Activated T-cell treated with anti-CD3 and anti-CD28 coated beads, Interleukin-2, amount 50 U/mL, for 24 hours (primary cell): ENCODE measurements at regions not wholly inside any gene's neighbourhood (a gene's known extent, or its start where the extent isn't known, plus 50 kb on each side); places are given as distances from the start of the nearest gene placed in this dataset.
A peak's percentile ranks its signal among the peaks of the same experiment; 100 is the strongest.
"Not testable (repeated sequence)": the region's sequence is repeated elsewhere in the genome, so short reads cannot be mapped to it uniquely, and the experiment has no call there.

Experiments
- DNase-seq: peaks from one replicate; pipeline ENCODE4 v3.0.0-alpha.2; 2020
- H3K27ac Mint-ChIP-seq: 2 replicates; pipeline ENCODE4 v1.8.0; 2020; ENCODE audit warnings: mild to moderate bottlenecking, mixed read lengths
- H3K27me3 Mint-ChIP-seq: 2 replicates; pipeline ENCODE4 v1.8.0; 2020; ENCODE audit warnings: mixed read lengths
- H3K36me3 Mint-ChIP-seq: 2 replicates; pipeline ENCODE4 v1.8.0; 2020; ENCODE audit warnings: low read depth, mixed read lengths
- H3K4me1 Mint-ChIP-seq: 2 replicates; pipeline ENCODE4 v1.8.0; 2020; ENCODE audit warnings: low read depth, mixed read lengths
- H3K4me3 Mint-ChIP-seq: 2 replicates; pipeline ENCODE4 v1.8.0; 2020; ENCODE audit warnings: mild to moderate bottlenecking, moderate library complexity, mixed read lengths
- H3K9me3 Mint-ChIP-seq: 2 replicates; pipeline ENCODE4 v1.8.0; 2020; ENCODE audit warnings: mixed read lengths

DNA sequence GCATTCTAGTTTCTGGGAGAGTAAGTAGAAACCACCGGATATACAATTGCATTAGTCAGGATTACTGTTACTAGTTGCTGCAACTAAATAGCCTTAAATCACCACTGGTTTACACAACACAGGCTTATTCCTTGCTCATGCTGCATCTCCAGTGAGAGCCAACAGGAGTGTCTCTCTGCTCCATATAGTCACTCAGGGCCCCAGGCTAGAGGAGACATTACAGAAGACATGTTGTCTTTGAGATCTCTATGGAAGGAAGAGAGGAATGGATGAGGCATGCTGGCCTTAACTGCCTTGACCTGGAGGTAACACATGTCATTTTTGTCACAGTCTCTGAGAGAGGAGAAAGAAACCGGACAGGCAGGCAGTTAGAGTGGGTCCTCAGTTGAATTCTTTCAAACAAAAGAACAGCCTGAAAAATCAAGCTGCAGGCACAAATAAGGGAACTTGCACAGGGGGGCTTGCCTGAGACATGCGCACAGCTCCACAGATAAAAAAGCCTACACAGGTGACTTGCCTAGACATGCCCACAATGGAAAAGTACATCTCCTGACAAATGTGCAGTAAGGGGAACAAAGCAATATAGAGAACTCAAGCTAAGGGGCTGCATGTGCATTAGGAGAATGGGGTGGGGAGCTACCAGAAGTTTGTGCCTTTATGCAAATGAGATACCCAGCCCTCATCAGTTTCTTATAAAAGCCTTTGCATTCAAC, 348.0 kb downstream of the TYW1 start:
- Mint-ChIP-seq H3K27ac (no peak overlapping the region), H3K4me3 (no peak overlapping the region), H3K9me3 (no peaks in the 10 kb centered on the region), H3K4me1 (peaks cover 4% of the 10 kb centered on the region), H3K27me3 (no peaks in the 10 kb centered on the region), H3K36me3 (peaks cover 8% of the 10 kb centered on the region)
- DNase-seq: no peak

DNA sequence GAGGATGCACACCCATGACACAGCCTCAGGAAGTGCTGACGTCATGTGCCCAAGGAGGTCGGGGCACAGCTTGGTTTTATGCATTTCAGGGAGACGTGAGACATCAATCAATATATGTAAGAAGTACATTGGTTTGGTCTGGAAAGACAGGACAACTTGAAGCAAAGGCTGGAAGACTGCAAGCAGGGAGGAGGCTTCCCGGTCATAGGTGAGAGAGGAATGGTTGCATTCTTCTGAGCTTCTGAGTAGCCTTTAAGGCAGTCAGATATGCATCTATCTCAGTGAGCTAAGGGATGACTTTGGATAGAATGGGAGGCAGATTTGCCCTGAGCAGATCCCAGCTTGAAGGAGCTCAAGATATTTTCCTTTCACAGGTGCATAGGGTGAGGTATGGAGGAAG, 349.5 kb downstream of the TYW1 start:
- Mint-ChIP-seq H3K4me3 (no peak overlapping the region), H3K27ac (no peak overlapping the region), H3K36me3 (peaks cover 3% of the 10 kb centered on the region), H3K9me3 (no peaks in the 10 kb centered on the region), H3K27me3 (no peaks in the 10 kb centered on the region), H3K4me1 (peaks cover 4% of the 10 kb centered on the region)
- no peak for DNase-seq

DNA sequence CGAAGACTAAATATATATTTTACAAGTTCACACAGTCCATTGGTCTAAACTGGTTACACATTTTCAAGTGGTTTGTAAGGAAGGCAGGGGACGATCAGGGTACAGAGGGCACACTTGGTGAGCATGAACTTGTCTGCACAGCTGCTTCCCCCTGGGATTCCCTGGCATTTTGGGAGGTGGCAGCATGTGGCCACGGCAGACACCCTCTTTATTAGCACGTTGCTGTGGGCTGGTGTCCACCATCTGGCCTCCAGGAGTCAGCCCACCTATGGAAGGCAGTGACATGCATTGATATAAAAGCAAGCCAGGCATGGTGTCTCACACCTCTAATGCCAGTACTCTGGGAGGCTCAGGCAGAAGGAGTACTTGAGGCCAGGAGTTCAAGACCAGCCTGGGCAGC, 350.2 kb downstream of the TYW1 start:
- Mint-ChIP-seq H3K9me3 (no peaks in the 10 kb centered on the region), H3K27ac (no peak overlapping the region), H3K4me3 (no peak overlapping the region), H3K4me1 (peaks cover 4% of the 10 kb centered on the region), H3K27me3 (no peaks in the 10 kb centered on the region), H3K36me3 (no peaks in the 10 kb centered on the region)
- DNase-seq: no peak

DNA sequence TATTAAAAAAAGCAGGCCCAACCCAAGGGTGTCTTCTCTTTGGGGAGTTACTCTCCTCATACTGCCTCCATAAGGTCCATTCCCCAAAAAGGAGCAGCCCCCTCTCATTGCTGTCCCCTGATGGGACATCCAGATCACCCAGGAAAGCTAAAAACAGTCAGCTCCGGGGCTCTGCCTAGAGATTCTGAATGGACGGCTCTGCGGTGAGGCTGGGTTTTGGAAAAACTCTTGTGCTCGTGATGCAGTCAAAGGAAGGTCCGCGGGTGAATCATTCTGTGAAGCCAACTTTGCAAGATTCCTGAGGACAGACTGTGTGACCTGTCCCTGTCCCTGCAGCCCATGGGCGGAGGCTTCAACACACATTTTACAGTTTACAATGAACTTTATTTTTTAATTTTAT, 351.5 kb downstream of the TYW1 start:
- no peak for DNase-seq
- no peaks in the 10 kb centered on the region for H3K9me3 Mint-ChIP-seq
- no peak overlapping the region for H3K4me3 Mint-ChIP-seq

DNA sequence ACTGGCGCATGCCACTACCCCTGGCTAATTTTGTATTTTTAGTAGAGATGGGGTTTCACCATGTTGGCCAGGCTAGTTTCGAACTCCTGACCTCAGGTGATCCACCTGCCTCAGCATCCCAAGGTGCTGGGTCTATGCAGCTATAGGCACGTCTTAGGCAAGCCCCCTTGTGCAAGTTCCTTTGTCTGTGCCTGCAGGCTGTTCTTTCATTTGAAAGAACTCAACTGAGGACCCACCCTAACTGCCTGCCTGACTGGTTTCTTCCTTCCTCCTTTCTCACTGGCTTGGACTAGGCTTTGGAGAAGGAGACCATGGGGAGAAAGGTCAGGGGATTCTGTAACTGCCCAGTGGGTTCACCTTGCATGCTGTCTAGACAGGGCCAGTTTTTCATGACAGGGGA, 361.0 kb downstream of the TYW1 start:
- H3K27me3 Mint-ChIP-seq, H3K4me3 Mint-ChIP-seq, DNase-seq, H3K4me1 Mint-ChIP-seq, H3K36me3 Mint-ChIP-seq, H3K27ac Mint-ChIP-seq: not testable (repeated sequence)
- peaks cover 10% of the 10 kb centered on the region for H3K9me3 Mint-ChIP-seq

More for the DNA sequence above, 351.5 kb downstream of the TYW1 start:
- no peaks in the 10 kb centered on the region for H3K36me3 Mint-ChIP-seq
- H3K27me3 Mint-ChIP-seq: no peaks in the 10 kb centered on the region
- peaks cover 4% of the 10 kb centered on the region for H3K4me1 Mint-ChIP-seq
- H3K27ac Mint-ChIP-seq: no peak overlapping the region

DNA sequence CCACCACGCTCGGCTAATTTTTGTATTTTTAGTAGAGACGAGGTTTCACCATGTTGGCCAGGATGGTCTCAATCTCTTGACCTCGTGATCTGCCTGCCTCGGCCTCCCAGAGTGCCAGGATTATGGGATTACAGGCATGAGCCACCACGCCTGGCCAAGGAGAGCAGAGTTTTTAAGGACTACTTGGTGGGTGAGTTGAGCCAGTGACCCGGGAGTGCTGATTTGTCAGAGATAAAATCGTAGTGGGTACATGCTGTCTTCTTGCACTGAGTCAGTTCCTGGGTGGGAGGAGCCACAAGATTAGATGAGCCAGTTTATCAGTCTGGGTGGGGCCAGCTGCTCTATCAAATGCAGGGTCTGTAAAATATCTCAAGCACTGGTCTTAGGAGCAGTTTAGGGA, 361.7 kb downstream of the TYW1 start:
- H3K4me3 Mint-ChIP-seq, H3K4me1 Mint-ChIP-seq, H3K27ac Mint-ChIP-seq, H3K36me3 Mint-ChIP-seq, H3K27me3 Mint-ChIP-seq, DNase-seq: not testable (repeated sequence)
- peaks cover 10% of the 10 kb centered on the region for H3K9me3 Mint-ChIP-seq

DNA sequence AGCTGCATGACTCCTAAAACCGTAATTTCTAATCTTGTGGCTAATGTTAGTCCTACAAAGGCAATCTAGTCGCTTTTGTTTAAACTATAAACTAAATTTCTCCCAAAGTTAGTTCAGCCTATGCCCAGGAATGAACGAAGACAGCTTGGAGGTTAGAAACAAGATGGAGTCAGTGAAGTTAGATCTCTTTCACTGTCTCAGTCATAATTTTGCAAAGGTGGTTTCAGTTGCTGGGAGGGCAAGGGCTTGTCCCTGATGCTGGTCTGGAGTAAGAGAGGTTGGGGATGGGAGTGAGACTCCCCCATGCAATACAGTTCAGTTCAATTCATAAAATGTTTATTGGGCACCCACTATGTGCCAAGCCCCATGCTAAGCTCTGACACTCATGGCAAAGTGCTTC, 362.1 kb downstream of the TYW1 start:
- not testable (repeated sequence) for H3K36me3 Mint-ChIP-seq

DNA sequence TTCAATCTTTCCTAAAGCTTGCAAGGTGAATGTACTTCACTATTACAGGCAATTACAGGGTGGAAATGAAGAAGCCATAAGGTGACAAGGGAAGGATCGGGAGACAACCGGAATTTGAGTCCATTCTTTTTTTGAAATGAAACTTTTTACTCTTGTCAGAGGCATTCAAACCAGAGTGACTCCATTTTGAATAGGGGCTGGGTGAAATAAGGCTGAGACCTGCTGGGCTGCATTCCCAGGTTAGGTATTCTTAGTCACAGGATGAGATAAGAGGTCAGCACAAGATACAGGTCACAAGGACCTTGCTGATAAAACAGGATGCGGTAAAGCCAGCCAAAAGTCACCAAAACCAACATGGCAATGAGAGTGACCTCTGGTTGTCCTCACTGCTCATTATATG, 363.3 kb downstream of the TYW1 start:
- Mint-ChIP-seq H3K27ac (no peak overlapping the region), H3K4me1 (no peaks in the 10 kb centered on the region), H3K36me3 (peaks cover 8% of the 10 kb centered on the region), H3K4me3 (no peak overlapping the region), H3K9me3 (peaks cover 10% of the 10 kb centered on the region), H3K27me3 (no peaks in the 10 kb centered on the region)
- DNase-seq: no peak

More for the DNA sequence above, 362.1 kb downstream of the TYW1 start:
- H3K4me3 Mint-ChIP-seq, H3K27ac Mint-ChIP-seq, H3K27me3 Mint-ChIP-seq, H3K4me1 Mint-ChIP-seq, DNase-seq: not testable (repeated sequence)
- H3K9me3 Mint-ChIP-seq: peaks cover 10% of the 10 kb centered on the region

DNA sequence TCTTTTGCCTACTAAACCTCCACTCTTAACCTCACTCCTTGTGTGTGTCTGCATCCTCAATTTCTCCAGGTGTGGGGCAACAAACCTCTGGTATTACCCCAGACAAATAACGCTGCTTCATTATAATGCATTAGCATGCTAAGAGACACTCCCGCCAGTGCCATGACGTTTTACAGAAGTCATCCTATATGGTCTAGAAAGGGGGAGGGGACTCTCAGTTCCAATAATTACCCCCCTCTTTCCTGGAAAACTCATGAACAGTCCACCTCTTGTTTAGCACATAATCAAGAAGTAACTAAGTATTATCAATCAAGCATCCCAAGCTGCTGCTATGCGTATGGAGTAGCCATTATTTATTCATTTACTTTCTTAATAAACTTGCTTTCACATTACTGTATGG, 364.5 kb downstream of the TYW1 start:
- DNase-seq: no peak
- Mint-ChIP-seq H3K27me3 (peaks cover 3% of the 10 kb centered on the region), H3K9me3 (peaks cover 10% of the 10 kb centered on the region), H3K36me3 (peaks cover 8% of the 10 kb centered on the region), H3K27ac (no peak overlapping the region), H3K4me1 (no peaks in the 10 kb centered on the region), H3K4me3 (no peak overlapping the region)

DNA sequence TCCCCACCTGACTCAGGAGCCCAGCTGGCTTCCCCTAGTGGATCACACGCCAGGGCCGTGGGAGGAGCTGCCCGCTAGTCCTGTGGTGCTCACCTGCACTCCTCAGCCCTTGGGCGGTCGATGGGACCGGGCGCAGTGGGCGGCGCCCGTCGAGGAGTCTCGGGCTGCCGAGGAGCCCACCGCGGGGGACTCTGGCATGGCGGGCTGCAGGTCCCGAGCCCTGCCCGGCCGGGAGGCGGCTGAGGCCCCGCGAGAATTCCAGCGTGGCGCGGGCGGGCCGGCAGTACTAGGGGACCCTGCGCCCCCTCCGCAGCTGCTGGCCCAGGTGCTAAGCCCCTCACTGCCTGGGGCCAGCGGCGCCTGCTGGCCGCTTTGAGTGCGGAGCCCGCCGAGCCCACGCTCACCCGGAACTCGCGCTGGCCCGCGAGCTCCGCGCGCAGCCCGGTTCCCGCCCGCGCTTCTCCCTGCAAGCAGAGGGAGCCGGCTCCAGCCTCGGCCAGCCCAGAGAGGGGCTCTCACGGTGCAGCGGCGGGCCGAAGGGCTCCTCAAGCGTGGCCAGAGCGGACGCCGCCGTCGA, 367.9 kb downstream of the TYW1 start:
- Mint-ChIP-seq H3K4me1 (no peaks in the 10 kb centered on the region), H3K27me3 (peaks cover 9% of the 10 kb centered on the region), H3K9me3 (no peaks in the 10 kb centered on the region), H3K4me3 (no peak overlapping the region), H3K27ac (no peak overlapping the region), H3K36me3 (no peaks in the 10 kb centered on the region)
- no peak for DNase-seq

DNA sequence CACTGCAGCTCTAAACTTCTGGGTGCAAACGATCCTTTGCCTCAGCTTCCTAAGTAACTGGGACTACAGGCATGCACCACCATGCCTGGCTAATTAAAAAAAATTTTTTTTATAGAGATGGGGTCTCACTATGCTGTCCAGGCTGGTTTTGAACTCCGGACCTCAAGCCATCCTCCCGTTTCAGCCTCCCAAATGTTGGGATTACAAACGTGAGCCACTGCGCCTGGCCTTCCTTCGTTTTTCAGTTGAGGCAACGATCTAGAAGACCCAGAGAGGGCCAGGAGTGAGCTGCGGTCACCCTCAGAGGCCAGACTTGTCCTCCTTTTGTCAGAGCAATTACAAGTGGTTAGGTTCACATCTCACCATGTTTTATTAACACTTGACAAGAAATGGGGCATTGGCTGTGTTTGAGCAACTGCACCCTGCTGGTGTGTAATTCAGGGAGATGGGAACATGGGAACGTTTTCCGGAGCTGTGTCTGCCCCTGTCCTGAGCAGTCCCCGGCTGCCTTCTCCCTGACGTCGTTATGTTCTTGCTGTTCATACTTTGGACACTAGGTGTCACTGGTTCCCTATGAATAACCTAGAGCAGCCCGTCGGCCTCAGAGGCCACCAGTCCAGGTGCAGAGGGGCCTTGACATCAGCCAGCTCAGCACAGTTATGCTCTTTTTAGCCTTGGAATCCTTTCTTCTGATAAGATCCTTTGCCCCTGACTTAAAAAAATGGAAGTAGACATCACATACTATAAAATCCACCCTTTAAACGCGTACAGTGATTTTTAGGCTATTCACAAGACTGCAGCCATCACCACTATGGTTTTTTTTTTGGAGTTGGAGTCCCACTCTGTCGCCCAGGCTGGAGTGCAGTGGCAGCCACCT, 375.0 kb downstream of the TYW1 start:
- DNase-seq: peak; percentile 50
- H3K9me3 Mint-ChIP-seq: peaks cover 3% of the 10 kb centered on the region
- H3K27me3 Mint-ChIP-seq: peaks cover 31% of the 10 kb centered on the region
- H3K27ac Mint-ChIP-seq: no peak overlapping the region
- no peaks in the 10 kb centered on the region for H3K4me1 Mint-ChIP-seq
- no peaks in the 10 kb centered on the region for H3K36me3 Mint-ChIP-seq
- no peak overlapping the region for H3K4me3 Mint-ChIP-seq

DNA sequence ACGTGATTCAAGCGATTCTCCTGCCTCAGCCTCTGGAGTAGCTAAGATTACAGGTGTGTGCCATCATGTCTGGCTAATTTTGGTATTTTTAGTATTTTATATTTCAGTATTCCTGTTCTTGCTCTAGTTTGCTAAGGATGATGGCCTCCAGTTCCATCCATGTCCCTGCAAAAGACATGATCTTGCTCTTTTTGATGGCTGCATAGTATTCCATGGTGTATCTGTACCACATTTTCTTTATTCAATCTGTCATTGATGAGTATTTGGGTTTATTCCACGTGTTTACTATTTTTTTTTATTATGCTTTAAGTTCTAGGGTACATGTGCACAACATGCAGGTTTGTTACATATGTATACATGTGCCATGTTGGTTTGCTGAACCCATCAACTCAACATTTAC, 376.8 kb downstream of the TYW1 start:
- not testable (repeated sequence) for H3K27ac Mint-ChIP-seq, H3K4me1 Mint-ChIP-seq, H3K9me3 Mint-ChIP-seq, H3K4me3 Mint-ChIP-seq, H3K36me3 Mint-ChIP-seq, DNase-seq
- peaks cover 24% of the 10 kb centered on the region for H3K27me3 Mint-ChIP-seq

DNA sequence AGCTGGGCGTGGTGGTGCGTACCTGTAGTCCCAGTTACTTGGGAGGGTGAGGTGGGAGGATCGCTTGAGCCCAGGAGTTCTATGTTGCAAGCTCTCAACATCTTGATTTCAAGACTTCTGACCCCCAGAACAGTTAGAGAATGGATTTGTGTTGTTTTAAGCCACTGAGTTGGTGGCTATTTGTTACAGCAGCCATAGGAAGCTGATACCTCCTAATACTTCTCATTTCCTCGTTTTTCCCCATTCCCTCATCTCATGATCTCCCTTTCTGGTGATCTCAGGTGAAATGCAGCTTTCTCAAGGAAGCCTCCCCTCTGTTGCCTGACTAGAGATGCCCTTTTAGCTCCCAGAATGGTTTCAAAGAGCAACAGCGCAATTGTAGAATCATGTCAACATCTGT, 378.8 kb downstream of the TYW1 start:
- Mint-ChIP-seq H3K27ac (no peak overlapping the region), H3K27me3 (peaks cover 21% of the 10 kb centered on the region), H3K4me3 (no peak overlapping the region), H3K4me1 (no peaks in the 10 kb centered on the region), H3K36me3 (no peaks in the 10 kb centered on the region), H3K9me3 (peaks cover 3% of the 10 kb centered on the region)
- DNase-seq: no peak

DNA sequence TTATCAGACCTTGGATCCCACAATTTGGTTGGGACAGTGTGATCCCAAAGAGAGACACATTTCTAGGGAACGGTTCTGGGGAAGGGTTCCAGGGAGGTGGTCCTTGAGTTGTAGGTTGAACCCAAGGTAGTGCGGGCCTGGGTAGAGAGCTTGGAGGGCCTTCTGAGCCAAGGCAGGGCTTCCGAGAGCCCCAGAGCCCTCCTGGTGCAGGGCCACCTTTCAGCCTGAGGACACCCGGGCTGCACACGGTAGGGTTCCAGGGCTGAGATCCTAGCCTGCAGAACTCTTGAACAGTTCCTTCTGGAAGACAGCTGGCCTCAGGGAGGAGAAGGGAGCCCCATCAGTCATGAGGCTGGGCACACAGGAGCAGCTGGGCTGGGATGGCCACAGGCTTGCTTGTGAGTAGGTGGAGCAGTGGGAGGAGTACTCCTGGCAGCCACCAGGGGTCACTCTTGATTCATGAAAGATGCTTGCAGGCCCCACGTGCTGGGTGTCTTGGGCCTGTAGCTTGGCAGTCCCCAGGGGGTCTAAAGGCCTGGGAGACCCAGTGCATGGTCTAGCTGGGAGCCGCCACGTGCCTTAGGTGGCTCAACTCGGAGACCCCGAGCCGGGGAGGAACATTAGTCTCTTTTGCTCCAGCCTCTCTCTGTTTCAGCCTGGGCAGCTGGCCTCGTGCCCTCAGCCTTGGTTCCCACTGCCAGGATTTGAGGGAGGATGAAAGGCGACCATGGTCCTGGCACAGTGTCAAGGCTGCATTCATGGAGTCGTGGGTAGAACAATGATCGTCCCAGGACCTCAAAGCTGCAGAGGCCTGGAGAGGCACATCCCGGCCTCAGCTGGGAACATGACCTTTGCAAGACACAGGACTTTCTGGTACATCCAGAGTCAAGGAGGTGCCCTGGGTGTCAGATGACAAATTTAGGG, 381.6 kb downstream of the TYW1 start:
- H3K27me3 Mint-ChIP-seq: peaks cover 9% of the 10 kb centered on the region
- no peaks in the 10 kb centered on the region for H3K4me1 Mint-ChIP-seq
- no peak overlapping the region for H3K27ac Mint-ChIP-seq
- peak; percentile 59 for DNase-seq
- H3K4me3 Mint-ChIP-seq: no peak overlapping the region
- no peaks in the 10 kb centered on the region for H3K36me3 Mint-ChIP-seq
- H3K9me3 Mint-ChIP-seq: peaks cover 3% of the 10 kb centered on the region
